ENCODE measurements at regions not wholly inside any gene's neighbourhood (a gene's known extent, or its start where the extent isn't known, plus 50 kb on each side); places are given as distances from the start of the nearest gene placed in this dataset.

DNA sequence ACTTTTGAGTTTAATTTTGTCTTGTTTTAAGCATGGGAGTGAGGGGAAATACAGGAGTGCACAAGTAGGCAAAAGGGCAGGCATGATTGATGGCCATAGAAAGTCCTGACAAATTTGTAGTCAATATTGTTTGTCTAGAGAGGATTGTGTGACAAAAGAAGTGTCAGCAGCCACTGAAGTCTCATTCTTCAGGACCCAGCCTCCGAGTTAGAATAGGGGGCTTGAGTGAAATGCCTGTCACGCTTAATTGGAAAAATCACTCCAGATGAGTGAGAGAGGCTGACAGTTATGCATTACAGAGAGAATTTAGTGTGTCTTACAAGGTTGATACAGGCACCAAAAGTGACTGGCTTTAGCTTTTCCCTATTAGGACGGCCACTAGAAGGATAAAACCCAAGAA lies 81.9 kb upstream of the RPS23 start:
- DNase-seq (ENCODE audit: low read depth in 2 of 2), result no peak

DNA sequence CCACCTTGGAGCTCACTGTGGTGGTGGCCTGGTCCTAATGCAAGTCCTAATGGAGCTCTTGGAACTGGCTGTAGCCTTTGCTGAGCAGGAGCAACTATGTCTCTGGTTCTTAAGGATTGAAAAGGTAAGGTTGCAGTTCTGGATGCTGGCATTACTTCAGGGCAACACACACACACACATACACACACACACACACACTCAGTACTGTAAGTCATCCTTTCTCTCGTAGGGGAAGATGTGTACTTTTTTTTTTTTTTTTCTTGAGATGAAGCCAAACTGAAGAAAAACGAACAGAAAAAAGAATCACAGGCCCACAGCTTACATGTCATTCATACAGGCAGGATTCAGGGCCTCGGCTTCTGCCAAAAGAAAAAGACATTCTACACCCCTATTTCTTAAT lies 81.1 kb upstream of the RPS23 start:
- DNase-seq (ENCODE audit: low read depth in 2 of 2), result no peak

DNA sequence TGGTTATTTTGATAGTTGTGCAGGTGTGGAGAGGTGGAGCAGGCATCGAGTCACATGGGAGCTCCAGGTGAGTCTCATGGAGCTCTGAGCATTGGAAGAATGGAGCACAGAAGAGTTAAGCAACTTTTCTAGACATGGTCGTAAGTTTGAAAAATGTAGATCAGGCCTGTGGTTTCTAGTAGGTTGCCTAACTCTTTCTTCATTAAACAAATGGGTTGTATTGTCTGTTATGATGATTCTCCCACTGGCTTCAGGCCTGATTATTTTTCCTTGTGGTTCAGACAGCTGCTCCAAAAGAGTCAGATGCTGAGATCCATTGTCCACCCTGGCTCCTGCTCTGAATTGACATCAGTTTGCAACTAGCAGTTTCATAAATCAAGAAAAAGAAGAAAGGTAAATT lies 80.3 kb upstream of the RPS23 start:
- DNase-seq (ENCODE audit: low read depth in 2 of 2), result no peak

DNA sequence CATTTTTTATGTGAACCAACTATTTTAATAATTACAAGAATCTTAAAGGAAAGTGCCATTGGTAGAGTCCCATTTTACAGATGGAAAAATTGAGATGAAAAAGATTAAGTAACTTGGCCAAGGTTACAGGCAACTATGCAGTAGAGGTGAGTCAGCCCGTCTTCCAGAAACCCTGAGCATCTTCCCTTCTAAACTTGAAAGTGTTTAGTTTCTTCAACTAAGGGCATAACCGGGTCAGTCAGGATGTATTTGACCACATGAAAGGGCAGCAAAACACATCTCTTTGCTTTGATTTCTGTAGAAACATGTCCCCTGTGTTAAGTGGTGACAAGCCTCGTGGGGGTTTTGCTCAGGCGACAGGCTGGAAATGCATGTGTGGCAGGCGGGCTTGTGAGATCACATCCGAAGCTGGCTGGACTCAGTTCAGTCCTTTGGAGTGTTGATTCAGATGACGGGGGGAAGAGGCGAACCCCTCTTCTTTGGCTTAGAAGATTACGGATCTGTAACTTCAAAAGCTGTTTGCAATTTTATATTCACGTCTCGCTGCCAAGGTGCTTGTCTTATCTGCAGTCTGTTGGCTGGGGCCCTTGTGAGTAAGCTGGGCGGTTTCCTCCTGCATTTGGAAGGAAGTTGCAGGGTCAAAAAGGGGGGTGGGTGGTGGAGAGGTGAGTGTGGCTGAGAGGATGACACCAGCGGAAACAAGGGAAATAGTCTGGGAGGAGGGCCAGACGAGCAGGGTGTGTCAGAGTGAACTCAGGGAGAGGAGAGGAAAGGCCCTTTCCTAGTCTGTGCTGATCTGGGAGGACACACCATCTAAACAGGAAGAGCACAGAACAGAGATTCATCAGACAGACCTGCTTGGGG lies 78.9 kb upstream of the RPS23 start:
- DNase-seq (ENCODE audit: low read depth in 2 of 2), result peak; percentile 45 to 56

DNA sequence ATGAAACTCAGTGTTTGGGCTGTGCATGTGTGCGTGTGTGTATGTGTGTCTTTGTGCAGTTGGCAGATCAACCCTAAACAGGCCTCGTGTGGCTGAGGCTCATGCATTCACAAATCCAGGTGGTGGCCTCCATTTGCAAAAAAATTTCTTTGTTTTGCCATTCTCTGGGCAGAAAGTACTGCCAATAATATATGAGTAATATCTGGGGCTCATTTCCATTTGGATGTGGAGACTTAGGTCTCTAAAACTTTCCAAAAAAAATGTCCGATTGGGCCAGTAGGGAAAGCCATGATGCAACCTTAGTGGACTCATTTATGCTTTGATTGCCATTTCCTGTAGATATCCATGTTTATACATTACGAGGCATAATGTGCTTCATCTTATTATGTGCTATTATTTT lies 77.9 kb upstream of the RPS23 start:
- no peak for DNase-seq (ENCODE audit: low read depth in 2 of 2)

DNA sequence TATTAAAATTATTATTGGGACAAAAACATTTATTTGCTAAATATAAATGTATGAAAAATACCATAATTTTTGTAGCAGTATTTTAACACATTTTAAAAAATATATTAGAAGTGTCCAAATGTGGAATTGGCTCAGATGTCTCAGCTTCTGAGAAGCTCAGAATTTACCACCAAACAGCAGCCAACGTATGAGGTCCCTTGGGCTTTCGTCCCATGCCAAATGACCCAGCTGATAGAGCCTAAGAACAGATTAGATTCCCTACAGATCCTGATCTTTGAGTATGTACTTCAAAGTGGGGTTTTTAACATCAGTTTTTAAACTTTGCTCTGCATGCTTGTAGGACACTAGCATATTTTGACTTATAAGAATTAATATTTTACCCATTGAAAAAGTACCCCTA lies 77.3 kb upstream of the RPS23 start:
- no peak for DNase-seq (ENCODE audit: low read depth in 2 of 2)

DNA sequence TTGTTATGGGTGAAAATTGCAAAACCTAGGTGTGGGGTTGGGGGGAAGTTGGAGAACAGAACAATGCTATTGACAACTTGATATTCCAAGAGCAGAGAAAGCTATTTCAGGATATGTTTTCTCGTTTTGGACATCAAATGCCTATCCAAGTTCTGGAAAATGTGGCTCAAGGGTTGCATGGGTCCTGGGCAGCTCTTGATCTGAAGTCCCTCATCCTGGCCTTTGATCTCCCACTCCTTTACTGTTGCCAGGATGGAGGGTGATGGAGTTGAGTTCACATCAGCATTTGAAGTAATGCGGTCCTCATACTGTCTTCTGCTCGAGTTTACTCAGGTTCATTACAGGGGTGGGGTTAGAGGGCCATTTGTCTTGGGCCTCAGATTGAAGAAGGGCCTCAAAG lies 76.9 kb upstream of the RPS23 start:
- DNase-seq (ENCODE audit: low read depth in 2 of 2), result no peak

DNA sequence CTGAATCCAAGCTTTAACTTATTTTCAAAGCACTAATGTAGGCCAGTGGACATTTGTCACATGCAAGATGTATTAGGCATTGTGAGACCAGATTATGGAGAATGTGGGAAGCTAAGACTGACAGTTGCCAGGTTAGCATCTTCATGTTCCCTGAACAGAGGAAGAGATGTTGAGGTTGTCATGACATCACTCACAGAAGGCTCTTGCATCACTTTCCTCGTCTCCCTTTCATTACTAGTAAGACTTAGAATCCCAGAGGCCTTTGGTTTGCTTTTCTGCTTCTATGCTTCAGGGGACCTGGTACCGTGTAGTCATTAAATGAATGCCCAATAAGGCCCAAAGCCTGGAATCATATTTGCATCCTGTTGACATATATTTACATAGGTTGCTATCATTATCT lies 76.4 kb upstream of the RPS23 start:
- no peak for DNase-seq (ENCODE audit: low read depth in 2 of 2)

DNA sequence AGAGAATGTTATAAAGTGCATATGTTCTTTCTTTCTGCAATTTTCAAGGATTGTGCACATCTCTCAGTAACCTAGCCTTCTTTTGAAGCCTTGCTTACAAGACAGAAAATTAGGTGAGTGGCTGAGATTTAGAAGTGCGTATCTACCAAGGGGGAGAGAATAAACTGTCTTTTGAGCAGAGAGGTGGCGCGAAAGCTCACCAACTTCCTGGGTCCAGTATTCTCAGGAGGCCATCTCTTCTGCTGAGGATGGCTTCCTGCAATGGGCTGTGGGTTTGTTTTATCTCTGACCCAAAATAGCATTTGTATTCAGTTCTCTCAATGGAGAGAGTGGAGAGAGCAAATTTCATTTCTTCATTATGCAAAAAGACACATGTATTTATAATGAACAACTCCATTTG lies 75.4 kb upstream of the RPS23 start:
- no peak for DNase-seq (ENCODE audit: low read depth in 2 of 2)

DNA sequence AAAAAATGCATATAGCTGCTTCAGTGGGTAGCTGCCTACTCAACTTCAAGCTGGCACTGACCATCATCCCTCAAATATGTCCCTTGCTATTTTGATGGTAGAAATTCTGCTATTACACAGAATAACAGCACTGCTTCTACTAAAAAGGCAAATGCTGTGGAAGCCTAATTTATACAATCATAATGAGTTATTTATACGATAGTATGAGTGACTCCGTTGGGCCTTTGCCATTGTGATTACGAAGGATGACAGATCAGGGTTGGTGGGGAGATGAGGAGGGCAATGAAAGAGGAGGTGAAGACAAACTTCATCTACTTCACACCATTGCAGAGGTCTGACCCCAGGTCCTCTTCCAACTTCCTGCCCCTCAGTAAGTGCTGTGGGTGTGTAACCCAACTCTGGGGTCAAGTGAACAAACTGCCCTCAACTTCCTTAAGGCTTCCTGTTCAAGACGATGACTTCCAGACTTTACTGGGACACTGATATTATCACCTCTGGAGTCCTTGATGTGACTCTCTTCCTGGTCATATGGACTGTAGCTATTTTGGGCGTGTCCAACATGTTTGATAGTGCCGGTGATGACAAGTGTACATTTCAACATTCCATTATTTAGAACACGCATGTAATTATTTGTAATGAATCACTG lies 74.1 kb upstream of the RPS23 start:
- DNase-seq (ENCODE audit: low read depth in 2 of 2), result no peak

DNA sequence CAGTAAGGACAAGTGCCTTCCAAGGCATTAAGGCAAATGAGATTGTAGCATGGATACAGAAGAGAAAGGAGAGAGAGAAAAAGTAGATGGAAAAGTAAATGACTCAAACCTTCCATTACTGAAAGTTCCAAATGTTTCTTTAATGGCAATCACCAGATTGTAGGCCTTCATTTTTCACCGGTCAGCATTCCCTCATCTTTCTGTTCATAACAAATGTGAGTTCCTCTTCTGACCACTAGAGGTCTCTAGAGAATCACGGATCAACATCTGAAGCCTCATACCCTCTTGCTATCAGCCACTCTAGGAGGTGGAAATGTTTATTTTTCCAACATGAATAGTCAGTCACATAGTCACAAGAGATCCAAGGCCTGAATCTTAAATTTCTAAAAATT lies 73.6 kb upstream of the RPS23 start:
- peak in 1 of 2 donors; percentile 8 for DNase-seq (ENCODE audit: low read depth in 2 of 2)

DNA sequence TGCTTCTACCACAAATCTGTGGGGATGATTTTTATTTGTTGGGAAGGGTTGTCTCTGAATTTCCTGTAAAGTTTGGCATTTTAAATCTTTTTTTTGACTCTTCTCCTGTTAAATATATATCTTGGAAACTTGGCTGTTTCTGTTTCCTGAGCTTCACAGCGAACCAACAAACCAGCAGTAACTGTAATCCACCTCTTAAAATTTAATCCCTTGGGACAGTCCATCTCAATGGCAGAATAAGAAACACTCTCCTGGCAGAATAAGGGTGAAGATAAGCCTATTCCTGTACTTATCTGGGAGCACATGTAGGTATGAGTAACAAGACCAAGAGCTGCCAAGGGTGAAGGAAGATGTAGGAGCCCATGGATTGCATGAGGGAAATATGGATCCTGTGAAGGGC lies 73.1 kb upstream of the RPS23 start:
- no peak for DNase-seq (ENCODE audit: low read depth in 2 of 2)

DNA sequence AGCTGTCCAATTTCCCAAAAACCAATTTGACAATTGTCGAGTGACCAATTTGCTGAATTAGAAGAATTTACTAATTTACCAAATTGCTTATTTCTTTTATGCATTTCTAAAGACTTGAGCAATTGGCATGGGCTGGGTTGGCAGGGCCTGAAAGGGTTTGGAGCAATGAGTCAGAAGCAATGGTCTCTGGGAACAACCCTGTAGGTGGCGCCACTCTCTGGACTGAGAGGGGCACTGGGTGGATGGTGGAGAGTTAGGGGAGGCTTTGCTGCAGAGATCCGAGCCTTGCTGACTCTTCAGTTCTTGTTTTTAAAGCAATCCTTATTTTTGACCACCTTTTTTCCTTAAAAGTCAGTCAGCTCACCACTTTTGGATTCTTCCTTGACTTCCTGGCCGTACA lies 71.5 kb upstream of the RPS23 start:
- DNase-seq (ENCODE audit: low read depth in 2 of 2), result peak; percentile 6 to 37

DNA sequence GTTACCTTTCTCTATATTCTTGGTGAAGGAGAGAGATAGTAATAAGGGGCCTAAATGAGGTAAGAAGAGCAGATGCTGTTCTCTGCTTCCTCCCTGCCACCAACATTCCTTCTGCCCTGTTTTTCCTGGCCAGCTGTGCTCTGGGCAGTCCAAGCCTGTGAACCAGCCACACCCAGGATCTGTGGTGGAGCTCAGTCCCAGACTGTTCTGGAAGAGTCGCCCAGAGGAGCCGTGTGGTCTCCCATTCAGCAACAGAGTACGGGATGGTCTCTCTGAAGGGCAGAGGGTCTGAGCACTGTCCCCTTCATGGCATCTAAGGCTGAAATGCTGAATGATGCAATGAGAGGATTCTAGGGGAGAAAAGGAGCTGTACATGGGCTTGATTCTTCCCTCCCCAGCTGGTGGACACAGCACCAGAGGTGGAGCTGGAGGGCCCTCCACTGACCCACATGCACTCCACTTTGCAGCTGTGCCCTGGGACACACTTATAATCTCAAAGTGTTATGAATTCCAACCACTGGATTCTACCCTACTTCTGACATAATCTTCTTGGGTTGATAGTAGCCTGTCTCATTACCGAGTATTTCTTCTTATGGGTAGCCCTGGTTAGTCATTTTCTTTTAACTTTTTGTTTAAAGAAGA lies 70.8 kb upstream of the RPS23 start:
- DNase-seq (ENCODE audit: low read depth in 2 of 2), result no peak

DNA sequence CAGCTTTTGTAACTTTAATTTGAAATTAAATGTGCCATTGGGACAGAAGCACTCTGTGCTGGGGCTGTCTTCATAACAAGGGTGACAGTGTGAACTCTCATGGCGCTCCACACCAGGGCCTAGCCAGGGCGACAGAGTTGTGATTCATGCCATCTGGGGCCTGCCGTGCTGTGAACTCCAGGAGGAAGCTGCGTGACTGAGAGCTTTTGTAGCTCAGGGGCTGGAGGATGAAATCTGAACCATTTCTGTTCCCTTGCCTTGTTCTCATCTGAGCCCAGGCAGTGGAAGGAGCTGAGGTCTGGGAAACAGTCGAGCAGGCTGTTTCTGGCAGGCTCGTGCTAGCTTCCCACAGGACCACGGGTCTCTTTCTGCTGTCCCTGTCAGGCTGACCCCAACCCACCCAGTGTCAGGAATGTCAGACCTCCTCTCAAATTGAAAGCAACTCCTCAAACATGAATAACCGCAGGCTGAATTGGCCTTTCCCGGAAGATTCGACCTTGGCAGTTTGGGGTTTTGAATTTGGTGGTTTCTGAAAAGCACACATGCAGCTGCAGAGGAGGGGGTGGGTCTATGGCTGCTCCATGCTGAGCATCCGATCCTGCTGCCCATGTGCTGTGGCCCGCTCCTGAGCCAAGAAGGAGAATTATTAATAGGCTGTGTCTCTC lies 69.2 kb upstream of the RPS23 start:
- DNase-seq (ENCODE audit: low read depth in 2 of 2), result no peak

DNA sequence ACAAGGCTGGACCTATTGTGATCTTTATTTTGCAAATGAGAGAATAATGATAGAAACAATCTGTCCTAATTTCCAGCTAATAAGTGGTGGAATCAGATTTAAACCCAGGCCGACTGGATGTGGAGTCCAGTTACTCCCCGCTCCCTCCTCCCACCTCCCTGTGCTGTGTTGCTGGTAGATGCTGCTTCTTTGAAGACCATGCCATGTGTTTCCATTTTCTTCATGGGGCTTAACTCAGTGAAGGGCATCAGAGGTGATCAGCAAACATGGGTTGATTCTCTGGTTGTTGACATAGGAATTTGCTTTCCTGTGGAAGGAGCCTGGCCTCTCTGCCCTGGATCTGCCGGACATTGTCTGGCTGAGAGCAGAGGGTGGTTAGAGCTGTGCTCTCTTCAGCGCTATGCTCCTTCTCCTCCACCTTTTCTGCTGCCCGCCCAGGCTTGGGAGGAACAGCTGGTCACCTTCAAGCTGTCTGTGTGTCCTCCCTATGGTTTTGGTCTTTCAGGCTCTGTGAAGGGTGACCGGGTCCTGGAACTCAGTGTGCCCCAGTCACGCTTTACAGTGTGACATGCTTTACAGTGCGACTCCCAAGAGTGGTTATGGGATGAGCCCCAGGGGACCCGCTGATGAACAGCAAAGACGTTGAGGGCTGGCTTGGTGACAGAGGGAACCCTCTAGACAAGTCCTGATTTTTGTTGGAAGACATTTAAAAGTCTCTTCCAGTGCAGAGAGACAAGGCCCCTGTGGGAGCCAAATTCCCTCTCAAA lies 68.4 kb upstream of the RPS23 start:
- no peak for DNase-seq (ENCODE audit: low read depth in 2 of 2)

DNA sequence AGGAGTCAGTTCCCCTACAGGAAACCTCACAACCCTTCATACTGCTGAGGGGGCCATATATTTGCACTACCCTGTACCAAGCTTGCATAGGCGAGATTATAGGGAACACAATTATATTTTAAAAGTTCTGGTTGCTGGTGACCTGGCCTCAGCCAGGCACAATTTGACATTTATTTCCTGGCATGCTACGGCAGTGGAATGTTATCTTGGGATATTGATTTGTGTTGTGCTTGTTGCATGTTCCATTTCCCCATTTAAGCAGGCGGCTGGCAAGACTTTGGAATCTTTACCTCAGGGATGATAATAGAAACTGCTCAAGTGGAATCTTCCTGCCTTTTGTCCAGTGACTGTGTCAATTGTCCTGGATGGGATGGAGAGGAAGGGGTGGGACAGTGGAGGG lies 67.0 kb upstream of the RPS23 start:
- no peak for DNase-seq (ENCODE audit: low read depth in 2 of 2)

DNA sequence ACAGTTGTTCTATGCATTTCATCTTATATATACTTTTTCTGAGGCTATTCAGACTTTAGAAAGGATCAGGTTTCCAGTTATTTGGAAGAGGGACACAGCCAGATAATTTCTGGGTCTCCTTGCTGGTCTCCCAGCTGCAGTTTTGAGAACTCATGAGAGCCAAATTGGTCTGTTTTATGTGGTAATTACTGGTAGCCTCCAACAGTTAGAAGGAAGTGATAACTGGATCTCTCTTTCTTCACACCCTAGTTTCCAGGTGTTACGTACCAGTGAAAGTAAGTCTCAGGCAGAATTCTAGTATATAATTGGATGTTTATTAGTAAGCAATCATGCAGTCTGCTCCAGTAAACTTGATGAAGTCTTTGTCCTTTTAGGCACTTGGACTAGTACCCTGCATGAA lies 63.2 kb upstream of the RPS23 start:
- no peak for DNase-seq (ENCODE audit: low read depth in 2 of 2)

DNA sequence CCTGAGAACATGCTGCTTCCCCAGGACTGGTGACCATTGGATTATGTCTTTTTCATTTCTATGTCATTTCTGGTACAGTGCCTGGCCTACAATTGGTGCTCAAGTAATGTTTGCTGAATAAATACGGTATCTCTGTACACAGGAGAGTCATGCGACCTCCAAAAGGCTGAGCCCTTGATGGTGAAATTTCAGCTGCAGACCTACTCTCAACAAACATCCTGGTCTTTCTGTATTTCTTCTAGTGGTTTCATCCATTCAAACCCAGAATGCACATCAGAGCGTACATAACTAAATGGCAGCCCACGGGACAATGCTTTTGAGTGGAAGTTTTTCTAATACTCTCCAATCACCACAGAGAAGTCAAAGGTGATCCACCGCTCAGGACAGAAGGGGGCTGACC lies 62.6 kb upstream of the RPS23 start:
- DNase-seq (ENCODE audit: low read depth in 2 of 2), result no peak

DNA sequence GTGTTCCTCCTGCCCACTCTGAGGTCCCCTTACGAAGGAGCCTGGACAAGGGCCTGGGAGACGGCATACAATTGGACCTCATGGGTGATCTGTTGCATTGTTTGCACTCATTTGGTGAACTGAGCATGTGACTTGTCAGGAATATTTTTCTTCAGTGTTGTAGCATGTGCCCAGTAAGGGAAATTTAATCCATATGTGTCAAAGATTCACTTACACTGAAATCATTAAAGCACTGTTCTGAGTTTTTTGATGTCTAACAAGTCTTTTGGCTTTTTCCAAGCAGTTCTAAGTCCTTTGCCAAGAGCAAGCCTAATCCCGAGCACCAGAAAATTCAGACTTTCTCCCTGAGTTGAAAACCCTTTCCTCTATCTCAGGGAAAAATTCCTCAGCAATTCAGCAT lies 61.6 kb upstream of the RPS23 start:
- DNase-seq (ENCODE audit: low read depth in 2 of 2), result no peak

DNA sequence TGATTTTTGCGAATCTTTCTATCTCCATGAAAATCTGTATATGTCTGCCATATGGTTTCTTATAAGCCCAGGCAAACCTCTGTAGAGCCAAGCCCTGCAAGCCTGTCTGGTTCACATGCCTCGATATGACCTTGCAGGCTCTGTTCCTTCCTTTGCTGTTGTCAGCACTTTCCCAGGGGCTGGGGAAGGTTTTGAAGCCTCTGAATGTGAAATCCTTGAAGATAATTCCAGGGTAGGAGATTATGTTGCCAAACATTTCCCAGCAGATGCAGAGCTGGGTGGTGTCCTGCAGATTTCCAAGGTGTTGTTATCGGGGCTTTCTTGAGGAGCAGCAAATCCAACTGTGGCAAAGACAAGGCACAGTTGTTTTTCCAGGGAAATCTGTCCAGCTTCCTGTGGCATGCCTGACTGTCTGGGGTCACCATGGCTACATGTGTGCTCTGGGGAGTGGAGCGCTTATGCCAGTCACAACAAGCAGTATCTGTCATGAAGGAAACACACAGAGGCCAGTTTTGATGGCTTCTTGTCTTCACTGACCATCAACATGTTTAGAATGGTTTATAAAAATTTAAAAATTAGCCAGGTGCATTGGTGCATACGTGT lies 60.7 kb upstream of the RPS23 start:
- no peak for DNase-seq (ENCODE audit: low read depth in 2 of 2)
